HG02571 (cell line): ENCODE measurements at regions not wholly inside any gene's neighbourhood (a gene's known extent, or its start where the extent isn't known, plus 50 kb on each side); places are given as distances from the start of the nearest gene placed in this dataset.
"Not testable (repeated sequence)": the region's sequence is repeated elsewhere in the genome, so short reads cannot be mapped to it uniquely, and the experiment has no call there.

Source experiments
- ATAC-seq: cut with Tn5 transposase; IDR thresholded peaks from one replicate; pipeline ENCODE4 v1.9.1; 2021; ENCODE audit warnings: mild to moderate bottlenecking, moderate library complexity; ENCODE audit not compliant: unreplicated experiment

DNA sequence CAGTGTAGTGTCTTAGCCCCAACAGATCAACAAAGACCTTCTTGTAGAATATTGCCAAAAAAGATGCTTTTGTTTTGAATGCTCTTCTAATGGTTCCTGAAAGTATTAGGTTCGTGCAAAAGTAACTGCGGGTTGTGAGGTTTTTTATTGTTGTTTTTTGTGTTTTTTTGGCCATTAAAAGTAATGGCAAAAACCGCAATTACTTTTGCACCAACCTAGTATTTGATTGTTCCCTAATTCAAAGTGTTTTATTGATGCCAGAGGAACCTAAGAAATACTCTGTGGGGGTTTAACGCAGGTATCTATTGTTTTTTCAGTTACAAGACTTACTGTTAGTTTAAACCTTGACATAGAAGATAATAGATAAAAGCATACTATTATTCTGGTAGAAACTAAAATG is 150.8 kb upstream of the DAAM1 start:
- ATAC-seq: no peak

DNA sequence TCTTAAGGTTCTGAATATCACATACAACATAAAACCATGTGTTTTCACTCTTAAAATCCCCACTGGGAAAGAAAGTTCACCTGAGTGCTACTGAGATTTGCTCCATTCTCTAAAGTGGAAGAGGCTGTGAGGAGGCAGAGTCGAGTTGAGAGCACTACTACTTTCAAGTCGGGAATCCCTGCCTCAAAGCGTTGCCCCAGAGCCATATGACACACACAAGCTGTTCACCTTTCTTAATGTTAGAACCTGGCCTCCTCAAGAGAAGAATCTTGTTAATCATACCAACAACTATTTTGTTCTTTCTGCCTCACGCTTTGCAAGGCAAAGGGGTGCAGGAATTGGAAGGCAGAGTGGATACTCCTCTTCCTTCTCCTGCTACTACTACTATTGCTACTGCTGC is 149.7 kb upstream of the DAAM1 start:
- ATAC-seq: no peak

DNA sequence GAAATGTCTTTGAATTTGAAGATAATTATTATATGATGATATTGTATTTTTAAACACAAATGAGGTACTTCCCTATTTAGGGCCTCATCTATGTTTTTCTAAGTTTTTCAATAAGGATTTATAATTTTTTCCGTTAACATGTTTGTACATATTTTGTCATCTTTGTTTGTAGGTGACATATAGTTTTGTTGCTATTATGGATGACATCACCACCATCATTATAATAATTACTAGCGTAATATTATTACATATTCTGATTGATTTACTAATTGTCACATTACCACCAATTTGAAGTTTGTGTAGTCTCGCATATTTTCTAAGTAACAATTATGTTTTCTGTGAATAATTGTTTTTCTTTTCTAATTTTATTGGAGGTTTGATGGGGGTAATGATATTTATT is 147.2 kb upstream of the DAAM1 start:
- ATAC-seq: no peak

DNA sequence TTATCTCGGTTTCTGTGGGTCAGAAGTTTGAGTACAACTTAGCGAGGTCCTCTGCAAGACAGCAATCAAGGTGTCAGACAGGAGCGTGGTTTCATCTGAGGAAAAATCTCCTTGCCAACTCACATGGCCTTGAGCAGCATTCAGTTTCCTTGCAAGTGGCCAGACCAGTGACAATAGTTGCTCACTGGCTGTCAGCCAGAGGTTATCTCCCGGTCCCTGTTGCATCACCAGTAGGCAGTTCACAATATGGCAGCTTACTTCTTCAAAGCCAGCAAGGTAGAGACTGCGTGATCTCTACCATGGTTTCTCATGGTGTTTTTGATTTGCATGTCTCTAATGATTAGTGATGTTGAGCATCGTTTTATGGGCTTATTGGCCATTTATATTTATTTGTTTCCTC is 143.8 kb upstream of the DAAM1 start:
- no peak for ATAC-seq

DNA sequence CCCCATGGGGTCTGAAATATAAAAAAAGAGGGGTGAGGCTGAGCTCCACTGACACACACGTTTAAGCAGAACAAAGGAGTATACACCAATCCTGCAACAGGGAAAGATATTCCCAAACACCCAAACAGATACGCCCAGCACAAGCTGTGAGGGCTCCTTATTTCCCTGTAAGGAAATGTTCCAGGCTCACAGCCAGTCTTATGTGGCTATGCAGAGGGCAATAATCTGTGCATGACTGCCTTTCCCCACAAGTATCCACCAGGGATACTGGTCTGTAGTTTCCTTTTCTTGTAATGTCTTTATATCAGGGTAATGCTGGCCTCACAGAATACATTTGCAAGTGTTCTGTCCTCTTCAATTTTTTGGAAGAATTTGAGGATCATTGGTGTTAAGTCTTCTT is 141.7 kb upstream of the DAAM1 start:
- no peak for ATAC-seq

DNA sequence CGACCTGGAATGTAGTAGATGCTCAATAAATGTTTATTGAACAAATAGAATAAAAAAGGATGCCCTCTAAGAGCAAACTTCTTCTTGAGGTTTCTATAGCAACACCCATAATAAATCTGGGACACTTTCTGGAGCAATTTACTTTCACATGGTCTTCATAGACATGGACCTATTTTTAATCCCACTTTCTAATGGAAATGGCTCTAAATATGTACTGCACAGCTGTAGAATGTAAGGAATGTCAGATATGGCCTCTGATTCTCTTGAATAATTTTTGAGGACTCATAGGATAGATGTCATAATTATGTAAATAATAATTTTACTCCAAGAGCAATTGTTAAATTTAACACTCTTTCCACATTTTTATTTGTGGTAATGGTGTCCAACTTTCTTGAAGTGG is 133.5 kb upstream of the DAAM1 start:
- ATAC-seq: no peak

DNA sequence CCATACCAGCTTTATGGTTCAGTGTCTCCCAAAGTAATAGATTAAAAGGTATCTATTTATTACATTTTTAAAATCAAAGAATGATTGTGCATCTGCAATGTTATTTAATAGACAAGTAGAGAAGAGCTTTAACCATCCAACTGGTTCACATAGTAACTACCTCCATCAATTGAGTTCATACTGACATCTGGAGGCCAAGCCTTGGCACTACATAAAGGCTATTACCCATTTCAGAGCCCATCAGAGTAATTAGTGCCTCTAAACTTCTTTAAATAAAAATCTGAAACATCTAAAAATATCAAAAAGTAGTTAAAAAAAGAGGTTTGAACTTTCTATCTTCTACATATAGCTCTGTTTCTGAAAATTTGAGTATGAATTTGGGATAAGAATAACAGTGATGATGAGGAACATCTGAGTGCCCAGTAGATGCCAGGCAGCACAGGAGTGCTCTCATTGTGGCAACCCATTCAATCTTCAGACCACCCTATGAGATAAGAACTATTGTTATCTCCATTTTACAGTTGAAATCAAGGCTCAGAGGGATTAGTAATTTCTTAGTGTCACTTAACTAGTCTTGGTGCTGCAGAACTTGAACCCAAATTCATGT is 132.9 kb upstream of the DAAM1 start:
- ATAC-seq: peak; percentile 68

DNA sequence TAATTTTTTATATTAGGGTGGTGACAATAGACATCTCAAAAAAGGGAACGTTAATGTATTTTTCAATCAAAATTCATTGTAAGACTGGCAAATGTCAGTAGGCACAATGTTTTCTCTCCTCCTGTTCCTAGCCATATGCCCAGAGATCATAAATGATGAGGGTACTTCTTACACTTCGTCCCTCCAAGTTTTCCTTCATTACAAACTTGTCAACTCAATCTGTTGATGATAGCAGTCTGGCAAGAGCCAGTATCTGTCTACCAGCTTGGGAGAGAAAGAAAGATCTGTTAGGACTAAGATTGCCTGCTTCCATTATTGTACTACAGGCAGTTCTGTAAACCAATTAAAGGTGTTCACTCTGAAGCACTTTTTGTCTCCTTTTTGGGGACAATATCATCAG is 130.9 kb upstream of the DAAM1 start:
- no peak for ATAC-seq

DNA sequence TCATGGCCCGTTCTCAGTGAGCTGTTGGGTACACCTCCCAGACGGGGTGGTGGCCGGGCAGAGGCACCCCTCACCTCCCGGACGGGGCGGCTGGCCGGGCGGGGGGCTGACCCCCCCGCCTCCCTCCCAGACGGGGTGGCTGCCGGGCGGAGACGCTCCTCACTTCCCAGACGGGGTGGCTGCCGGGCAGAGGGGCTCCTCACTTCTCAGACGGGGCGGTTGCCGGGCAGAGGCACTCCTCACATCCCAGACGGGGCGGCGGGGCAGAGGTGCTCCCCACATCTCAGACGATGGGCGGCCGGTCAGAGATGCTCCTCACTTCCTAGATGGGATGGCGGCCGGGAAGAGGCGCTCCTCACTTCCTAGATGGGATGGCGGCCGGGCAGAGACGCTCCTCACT is 129.7 kb upstream of the DAAM1 start:
- ATAC-seq: not testable (repeated sequence)

DNA sequence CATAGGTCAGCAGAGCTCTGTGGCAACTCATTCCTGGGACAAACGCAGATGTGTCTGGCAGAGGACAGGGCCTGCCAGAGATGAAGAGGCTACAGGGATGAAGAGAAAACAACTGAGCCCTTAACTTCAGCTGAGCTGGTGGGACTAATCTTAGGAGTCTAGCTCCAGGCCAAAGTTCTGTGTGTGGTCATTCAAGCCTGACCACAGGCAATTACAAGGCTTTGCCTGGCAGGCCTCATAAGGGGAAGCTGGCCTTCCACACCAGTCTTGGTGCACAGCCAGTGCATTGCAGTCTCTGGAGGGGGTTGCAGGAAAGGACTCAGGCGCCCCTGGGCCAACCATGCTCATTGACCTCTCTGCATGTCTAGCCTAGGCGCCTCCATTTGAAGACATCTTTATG is 127.6 kb upstream of the DAAM1 start:
- ATAC-seq: no peak

DNA sequence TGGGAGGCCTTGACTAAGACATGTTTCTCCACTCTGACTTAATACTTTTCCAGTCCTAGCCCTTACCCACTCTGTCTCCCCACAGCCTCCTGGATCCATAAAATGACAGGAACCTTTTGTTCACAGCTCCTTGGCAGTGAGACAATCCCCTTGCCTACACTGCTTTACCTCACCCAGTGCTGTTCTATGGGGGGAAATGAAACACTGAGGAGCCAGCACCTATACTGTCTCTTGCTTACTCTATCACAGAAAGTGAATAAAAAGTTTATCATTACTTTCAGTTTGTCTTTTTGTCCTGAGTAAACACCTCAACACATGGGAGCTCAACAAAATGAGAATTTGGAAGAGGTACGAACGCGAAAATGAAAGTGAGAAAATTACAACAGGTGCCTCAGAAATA is 127.2 kb upstream of the DAAM1 start:
- ATAC-seq: no peak

DNA sequence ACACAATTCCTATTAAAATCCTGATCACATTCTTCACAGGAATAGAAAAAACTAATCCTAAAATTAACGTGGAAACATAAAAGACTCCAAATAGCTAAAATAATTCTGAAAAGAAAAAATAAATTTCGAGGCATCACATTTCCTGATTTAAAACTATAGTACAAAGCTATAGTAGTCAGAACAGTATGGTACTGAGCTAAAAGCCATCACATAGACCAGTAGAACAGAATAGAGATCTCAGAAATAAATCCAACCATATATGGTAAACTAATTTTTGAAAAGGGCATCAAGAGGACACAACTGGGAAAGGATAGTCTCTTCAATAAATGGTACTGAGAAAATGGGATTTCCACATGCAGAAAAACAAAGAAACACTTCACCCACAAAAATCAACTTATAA is 125.2 kb upstream of the DAAM1 start:
- no peak for ATAC-seq

DNA sequence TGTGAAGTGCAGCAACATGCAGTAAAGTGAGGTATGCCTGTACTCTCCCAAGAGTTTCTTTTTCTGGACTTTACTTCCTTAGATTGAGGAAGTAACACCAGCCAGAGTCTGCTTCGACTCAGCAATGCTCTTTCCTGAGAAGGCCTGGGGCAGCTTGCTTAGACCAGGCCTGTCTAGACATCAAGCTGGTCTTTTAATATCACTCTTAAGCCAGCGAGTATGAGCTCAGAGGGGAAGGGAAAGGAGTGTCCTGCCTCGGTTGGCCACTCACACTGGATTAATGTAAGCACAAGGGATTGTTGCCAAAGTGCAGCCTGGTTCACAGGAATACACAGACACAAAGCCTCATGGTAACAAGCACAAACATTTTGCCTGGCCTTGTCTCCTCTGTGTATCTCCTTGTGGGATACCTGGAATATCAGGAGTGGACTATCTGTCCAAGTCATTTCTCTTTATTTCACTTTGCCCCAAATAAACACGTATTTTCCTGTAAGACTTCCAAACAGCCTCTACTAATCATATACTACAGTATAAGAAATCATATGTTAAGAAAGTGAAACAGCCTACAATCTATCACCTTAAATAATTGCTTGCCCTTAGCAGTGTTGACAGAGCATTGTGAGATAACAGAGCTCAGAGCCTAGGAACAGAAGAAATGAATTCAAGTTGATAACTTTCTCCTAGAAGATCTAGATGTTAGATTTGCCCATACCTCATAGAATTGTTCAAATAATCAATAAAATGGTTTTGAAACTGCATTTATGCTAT is 121.2 kb upstream of the DAAM1 start:
- ATAC-seq: no peak

DNA sequence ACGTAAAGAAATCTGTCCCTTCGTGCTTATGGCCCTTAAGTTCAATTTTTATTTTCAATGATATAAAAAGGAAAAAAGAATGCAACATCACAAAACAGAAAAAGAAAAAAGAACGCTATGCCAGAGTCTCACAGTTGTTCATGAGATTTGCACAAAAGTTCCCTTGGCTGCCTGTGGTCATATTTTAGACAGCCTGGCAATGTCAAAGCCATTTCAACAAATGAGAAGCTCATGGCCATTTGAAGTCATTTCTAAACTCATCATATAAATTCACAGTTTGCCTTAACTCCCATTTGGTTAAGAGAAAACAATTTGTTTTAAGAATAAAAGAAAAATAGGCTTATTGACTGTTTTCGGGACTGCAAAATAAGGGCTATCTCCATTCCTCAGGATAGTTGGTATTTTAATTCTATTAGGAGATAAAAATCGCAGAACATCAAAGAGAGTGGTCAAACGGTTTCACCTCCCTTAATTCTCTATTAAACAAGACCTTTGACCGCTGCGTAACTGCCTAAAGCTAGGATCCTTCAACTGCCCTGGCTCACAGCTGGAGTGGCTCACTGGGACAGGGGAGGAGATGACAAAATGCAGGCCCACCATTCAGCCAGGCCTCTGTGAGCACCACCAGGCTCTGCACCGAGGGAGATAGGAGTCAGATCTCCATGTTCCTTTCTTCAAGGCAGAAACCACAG is 119.2 kb upstream of the DAAM1 start:
- no peak for ATAC-seq

DNA sequence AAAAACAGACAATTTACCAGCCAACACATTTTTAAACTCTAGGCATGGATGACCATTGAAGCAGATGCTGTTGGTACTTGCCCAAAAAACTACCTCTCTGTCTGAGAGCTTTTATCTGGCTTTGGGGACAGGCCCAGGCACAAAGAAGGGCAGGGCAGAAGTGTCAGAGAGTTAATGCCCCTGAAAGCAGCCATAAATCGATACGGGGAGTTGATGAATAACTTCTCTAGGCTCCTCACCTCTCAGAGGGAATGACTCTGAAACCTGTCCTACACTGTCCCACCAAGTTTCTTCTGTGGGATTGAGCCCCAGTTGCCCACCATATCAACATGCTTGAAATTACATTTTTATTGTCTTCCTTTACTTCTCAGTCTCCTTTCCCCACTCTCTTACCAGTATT is 113.0 kb upstream of the DAAM1 start:
- ATAC-seq: no peak

DNA sequence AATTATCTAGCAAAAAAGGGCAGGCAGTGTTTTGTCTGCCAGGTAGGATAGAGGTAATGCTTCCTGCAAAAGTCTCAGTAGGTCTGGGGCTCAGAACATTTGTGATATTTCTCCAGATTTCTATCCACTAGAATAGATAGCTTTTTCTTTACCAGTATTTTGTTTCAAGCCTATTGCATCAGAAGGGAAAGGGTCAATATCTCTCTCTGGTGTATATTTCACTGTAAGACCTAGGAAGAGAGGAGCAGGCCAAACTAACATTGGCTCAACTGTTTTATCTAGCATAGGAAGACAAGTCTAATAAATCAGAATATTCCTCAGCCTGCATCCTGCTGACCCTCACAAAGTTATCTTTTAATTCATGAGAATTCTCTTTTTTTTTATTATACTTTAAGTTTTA is 106.7 kb upstream of the DAAM1 start:
- no peak for ATAC-seq

DNA sequence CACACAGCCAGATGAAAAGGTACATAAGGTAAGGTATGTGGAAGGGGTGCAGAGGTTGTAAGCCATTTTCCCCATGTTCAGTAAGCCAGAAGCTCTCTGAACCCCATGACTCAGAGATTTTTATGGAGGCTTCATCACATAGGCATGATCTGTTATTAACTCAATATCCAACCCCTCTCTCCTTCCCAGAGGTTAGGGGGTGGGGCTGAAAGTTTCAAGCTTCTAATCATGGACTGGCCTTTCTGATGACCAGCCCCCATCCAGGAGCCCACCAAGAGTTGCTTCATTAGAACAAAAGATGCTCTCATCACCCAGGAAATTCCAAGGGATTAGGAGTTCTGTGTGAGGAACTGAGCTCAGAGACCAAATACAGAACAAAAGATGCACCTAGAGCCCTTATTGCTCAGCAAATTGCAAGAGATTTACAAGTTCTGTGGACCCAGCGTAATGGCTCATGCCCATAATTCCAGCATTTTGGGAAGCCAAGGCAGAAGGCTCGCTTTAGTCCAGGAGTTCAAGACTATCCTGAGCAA is 103.2 kb upstream of the DAAM1 start:
- ATAC-seq: no peak

DNA sequence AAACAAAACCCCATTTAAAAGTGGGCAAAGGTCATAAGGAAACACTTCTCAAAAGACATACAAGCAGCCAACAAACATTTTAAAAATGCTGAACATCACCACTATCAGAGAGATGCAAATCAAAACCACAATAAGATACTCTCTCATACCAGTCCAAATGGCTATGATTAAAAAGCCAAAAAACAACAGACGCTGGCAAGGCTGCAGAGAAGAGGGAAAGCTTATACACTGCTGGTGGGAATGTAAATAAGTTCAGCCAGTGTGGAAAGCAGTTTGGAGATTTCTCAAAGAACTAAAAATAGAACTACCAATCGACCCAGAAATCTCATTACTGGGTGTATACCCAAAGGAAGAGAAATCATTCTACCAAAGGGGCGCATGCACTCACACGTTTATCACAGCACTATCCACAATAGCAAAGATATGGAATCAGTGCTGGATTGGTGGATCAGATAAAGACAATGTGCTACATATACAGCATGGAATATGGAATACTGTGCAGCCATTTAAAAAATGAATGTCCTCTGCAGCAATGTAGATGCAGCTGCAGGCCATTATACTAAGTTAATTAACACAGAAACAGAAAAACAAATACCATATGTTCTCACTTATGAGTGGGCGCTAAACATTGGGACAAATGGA is 102.1 kb upstream of the DAAM1 start:
- ATAC-seq: no peak

DNA sequence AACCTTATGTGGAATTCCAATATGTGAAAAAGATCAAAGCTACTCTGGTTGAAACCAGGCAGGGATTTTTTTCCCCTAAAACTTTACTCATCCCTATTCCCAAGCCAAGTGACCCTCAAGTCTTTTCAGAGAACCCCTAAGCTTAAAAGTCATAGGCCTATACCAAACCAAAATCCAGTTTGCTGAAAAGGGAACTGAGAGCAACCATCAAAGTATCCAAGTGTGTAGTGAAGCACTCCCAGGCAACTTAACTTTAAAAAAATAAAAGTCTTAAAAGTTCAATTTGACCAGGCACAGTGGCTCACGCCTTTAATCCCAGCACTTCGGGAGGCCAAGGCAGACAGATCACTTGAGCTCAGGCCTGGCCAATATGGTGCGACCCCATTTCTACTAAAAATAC is 101.2 kb upstream of the DAAM1 start:
- no peak for ATAC-seq

DNA sequence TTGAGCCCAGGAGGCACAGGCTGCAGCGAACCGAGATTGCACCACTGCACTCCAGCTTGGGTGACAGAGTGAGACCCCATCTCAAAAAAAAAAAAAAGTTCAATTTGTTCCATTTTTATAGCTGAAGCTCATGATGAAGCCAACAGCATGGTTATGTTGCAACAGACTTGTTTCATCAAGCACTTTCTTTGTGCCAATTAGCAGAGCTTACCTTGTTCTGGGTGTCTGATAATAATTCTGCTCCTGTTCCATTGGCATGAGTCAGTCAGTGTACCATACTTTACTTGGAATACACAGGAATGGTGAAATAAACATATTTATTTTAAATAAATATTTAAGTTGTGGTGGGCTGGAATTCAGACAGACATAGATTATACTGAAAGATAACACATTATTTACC is 100.8 kb upstream of the DAAM1 start:
- ATAC-seq: no peak

DNA sequence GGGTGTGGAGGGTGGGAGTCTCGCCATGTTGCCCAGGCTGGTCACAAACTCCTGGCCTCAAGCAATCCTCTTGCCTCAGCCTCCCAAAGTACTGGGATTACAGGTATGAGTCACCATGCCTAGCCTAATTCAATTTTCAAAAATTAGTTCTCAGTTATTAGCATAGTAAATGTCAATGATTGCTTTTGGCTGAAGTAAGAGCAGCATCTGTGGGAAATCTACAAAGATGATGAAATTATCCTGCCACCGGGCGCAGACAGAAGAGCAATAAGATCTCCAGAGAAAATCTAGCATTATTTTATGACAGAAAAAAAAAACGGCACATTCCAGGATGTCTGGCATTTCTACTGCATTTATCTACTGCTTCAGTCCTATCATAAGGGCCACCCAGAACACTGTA is 97.9 kb upstream of the DAAM1 start:
- ATAC-seq: no peak

DNA sequence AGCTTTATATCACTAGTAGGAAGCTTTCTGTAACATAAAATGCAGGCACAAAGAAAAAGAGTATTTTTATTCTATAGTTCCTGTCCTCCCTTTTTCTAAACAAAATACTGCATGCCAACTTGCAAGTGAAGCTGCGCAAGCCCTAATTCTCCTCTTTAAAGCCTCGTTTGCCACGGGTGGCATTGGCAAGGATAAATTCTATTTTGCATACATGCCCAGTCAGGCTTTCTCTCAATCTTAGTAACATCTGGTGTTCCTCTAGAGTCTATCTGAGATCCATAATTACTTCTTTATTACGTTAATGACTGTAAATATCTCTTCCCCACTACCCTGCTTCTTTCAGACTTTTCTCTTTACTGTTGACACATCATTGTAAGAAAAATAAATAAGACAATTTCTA is 97.1 kb upstream of the DAAM1 start:
- ATAC-seq: no peak
